Right atrium auricular region (tissue), 2 donors: ENCODE measurements at regions not wholly inside any gene's neighbourhood (a gene's known extent, or its start where the extent isn't known, plus 50 kb on each side); places are given as distances from the start of the nearest gene placed in this dataset.

ENCODE experiments used
- DNase-seq: peaks from one replicate; pipeline ENCODE4 v3.0.0-alpha.2; 2019; ENCODE audit warnings: low spot score
- H3K27ac ChIP-seq, 2 donors: fragments of 200-600 bp; sonication (generic); 1 replicate in 1 of 2; 2 replicates in 1 of 2; pipeline ENCODE4 v1.5.1; 2016 to 2019
- H3K27me3 ChIP-seq, 2 donors: fragments of 200-600 bp; sonication (generic); one replicate each; pipeline versions ENCODE4 v1.5.1 to v1.6.0; 2017 to 2019
- H3K36me3 ChIP-seq: fragments of 200-600 bp; sonication (generic); one replicate; pipeline ENCODE4 v1.5.1; 2016
- H3K4me1 ChIP-seq, 2 donors: fragments of 200-600 bp; sonication (generic); one replicate each; pipeline versions ENCODE4 v1.5.1 to v1.6.0; 2017 to 2019
- H3K4me3 ChIP-seq, 2 donors: fragments of 200-600 bp; sonication (generic); 1 replicate in 1 of 2; 2 replicates in 1 of 2; pipeline ENCODE4 v1.5.1; 2017 to 2019; ENCODE audit warnings: mild to moderate bottlenecking in 1 of 2, moderate library complexity in 1 of 2
- H3K9me3 ChIP-seq, 2 donors: fragments of 200-600 bp; sonication (generic); one replicate each; pipeline ENCODE4 v1.5.1; 2019
- CTCF ChIP-seq, 2 donors: fragments of 200-600 bp; sonication (generic); IDR thresholded peaks; one replicate each; pipeline ENCODE4 v1.5.1; 2019; ENCODE audit warnings: antibody characterized with exemption in 2 of 2

GRCh38 chr3:176937994-176938393 is 259.3 kb downstream of the TBL1XR1 start:
- Histone ChIP-seq H3K4me1 (no peaks in the 10 kb centered on the region), H3K9me3 (no peaks in the 10 kb centered on the region), H3K4me3 (no peak overlapping the region), H3K27me3 (no peaks in the 10 kb centered on the region), H3K36me3 (no peaks in the 10 kb centered on the region), H3K27ac (no peak overlapping the region)
- no peak for TF ChIP-seq CTCF (IDR thresholded peaks at IDR 0.05)
- no peak for DNase-seq

GRCh38 chr3:176937541-176937940 is 259.7 kb downstream of the TBL1XR1 start:
- Histone ChIP-seq H3K36me3 (no peaks in the 10 kb centered on the region), H3K4me1 (no peaks in the 10 kb centered on the region)

GRCh38 chr3:176935194-176935888 is 261.9 kb downstream of the TBL1XR1 start:
- no peak overlapping the region for H3K27ac ChIP-seq
- H3K4me3 ChIP-seq = no peak overlapping the region
- no peak for DNase-seq
- no peaks in the 10 kb centered on the region for H3K9me3 ChIP-seq
- no peaks in the 10 kb centered on the region for H3K27me3 ChIP-seq
- no peaks in the 10 kb centered on the region for H3K4me1 ChIP-seq
- no peaks in the 10 kb centered on the region for H3K36me3 ChIP-seq
- no peak for TF ChIP-seq CTCF (IDR thresholded peaks at IDR 0.05)

More at GRCh38 chr3:176937541-176937940, 259.7 kb downstream of the TBL1XR1 start:
- H3K27ac ChIP-seq = no peak overlapping the region
- no peak for DNase-seq
- no peak for TF ChIP-seq CTCF (IDR thresholded peaks at IDR 0.05)
- H3K4me3 ChIP-seq = no peak overlapping the region
- no peaks in the 10 kb centered on the region for H3K27me3 ChIP-seq
- H3K9me3 ChIP-seq = no peaks in the 10 kb centered on the region

GRCh38 chr3:176934698-176935097 is 262.6 kb downstream of the TBL1XR1 start:
- H3K4me3 ChIP-seq = no peak overlapping the region

GRCh38 chr3:176933704-176934103 is 263.6 kb downstream of the TBL1XR1 start:
- Histone ChIP-seq H3K9me3 (no peaks in the 10 kb centered on the region), H3K36me3 (no peaks in the 10 kb centered on the region), H3K4me3 (no peak overlapping the region), H3K4me1 (no peaks in the 10 kb centered on the region), H3K27me3 (no peaks in the 10 kb centered on the region), H3K27ac (no peak overlapping the region)
- DNase-seq = no peak
- no peak for TF ChIP-seq CTCF (IDR thresholded peaks at IDR 0.05)

More at GRCh38 chr3:176934698-176935097, 262.6 kb downstream of the TBL1XR1 start:
- no peak for TF ChIP-seq CTCF (IDR thresholded peaks at IDR 0.05)
- Histone ChIP-seq H3K4me1 (no peaks in the 10 kb centered on the region), H3K27me3 (no peaks in the 10 kb centered on the region), H3K27ac (no peak overlapping the region), H3K36me3 (no peaks in the 10 kb centered on the region), H3K9me3 (no peaks in the 10 kb centered on the region)
- DNase-seq = no peak

GRCh38 chr3:176932433-176932832 is 264.8 kb downstream of the TBL1XR1 start:
- H3K4me3 ChIP-seq = no peak overlapping the region
- DNase-seq = no peak
- TF ChIP-seq CTCF (IDR thresholded peaks at IDR 0.05) = no peak
- no peaks in the 10 kb centered on the region for H3K9me3 ChIP-seq
- no peaks in the 10 kb centered on the region for H3K4me1 ChIP-seq
- H3K27ac ChIP-seq = no peak overlapping the region
- no peaks in the 10 kb centered on the region for H3K27me3 ChIP-seq
- H3K36me3 ChIP-seq = no peaks in the 10 kb centered on the region
